ENCODE measurements at regions not wholly inside any gene's neighbourhood (a gene's known extent, or its start where the extent isn't known, plus 50 kb on each side); places are given as distances from the start of the nearest gene placed in this dataset.

DNA sequence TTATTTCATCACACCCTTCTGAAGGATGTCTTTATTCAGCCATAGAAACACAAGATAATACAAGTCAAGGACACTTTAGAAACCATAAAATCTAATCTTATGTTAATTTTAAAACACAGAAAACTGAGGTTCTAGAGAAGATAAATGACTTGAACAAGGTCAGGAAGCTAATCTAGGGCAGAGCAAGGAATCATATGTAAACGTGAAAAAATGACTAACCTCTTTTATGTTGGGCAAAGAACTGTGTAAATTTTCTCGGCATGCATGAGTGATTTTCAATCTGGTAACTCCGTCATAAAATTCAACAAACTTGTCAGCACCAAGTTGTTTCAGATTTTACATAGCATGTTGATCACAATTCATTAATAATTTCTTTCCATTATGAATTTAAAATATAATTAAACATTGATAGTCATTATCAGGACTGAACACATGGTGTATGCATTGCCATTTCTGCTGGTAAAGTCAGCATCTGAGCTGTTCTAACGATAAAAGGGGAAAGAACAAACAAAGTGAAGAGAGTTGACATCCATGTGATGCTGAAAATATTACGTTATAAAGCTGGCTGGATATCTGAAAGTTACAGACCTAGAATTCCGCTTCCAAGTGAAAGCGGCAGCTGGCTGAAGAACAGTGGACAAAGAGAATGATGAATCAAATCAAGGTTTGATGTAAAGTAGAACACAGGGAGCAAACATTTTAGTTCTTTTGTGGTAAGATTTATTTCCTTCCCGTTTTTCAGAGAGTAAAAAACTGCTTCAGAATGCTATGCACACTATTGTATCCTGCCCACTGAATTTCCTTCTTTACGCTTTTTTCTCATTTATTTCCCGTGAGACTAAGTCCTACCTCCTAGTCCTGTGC lies 1037.4 kb upstream of the TMPRSS15 start:
- H2AFZ ChIP-seq (ENCODE audit: low read depth, low read length) = no peak overlapping the region
- no peak overlapping the region for H3K4me3 ChIP-seq (replicated peaks in 1 of 3; ENCODE audit: insufficient read depth in 1 of 3, low read depth in 1 of 3, low read length in 3 of 3)
- H3K79me2 ChIP-seq (ENCODE audit: control insufficient read depth, insufficient read depth, low read length) = no peaks in the 10 kb centered on the region
- intact Hi-C loops (cut with micrococcal nuclease) = no loop called here
- no peak for DNase-seq (ENCODE audit: low read depth, low spot score)
- no peak overlapping the region for H3K4me2 ChIP-seq (ENCODE audit: insufficient read depth, low read length)
- BruUV-seq (replicated peaks) = no TSS peak
- no peaks in the 10 kb centered on the region for H3K27me3 ChIP-seq (ENCODE audit: control insufficient read depth in 2 of 2, insufficient read depth in 2 of 2, low read length in 2 of 2)
- POLR2A ChIA-PET = no interaction called here
- no peaks in the 10 kb centered on the region for H3K9me1 ChIP-seq (replicated peaks; ENCODE audit: control insufficient read depth, extremely low read depth, insufficient read depth, low read length)
- no peak for FAIRE-seq
- H3K27ac ChIP-seq (ENCODE audit: insufficient read depth, low read depth, low read length) = no peak overlapping the region
- no peaks in the 10 kb centered on the region for H3K4me1 ChIP-seq (ENCODE audit: control insufficient read depth, extremely low read depth, insufficient read depth, low read length)
- CTCF ChIA-PET = no interaction called here
- H4K20me1 ChIP-seq (replicated peaks; ENCODE audit: control insufficient read depth, extremely low read depth, insufficient read depth, low read length) = no peaks in the 10 kb centered on the region
- H3K9ac ChIP-seq (replicated peaks; ENCODE audit: extremely low read depth, insufficient read depth, low read length) = no peak overlapping the region
- dilution Hi-C loops (cut with MboI; ENCODE audit: extremely low pct_ligation_motif_present, low sequenced_read_pairs) = no loop called here
- no peak for TF ChIP-seq JUN (IDR thresholded peaks at IDR 0.05; ENCODE audit: borderline replicate concordance, insufficient read depth, insufficient read length, low read depth)
- TF ChIP-seq EZH2 (IDR thresholded peaks at IDR 0.05; ENCODE audit: borderline replicate concordance, low read depth, low read length, severe bottlenecking) = no peak
- TF ChIP-seq, protein P1, sequence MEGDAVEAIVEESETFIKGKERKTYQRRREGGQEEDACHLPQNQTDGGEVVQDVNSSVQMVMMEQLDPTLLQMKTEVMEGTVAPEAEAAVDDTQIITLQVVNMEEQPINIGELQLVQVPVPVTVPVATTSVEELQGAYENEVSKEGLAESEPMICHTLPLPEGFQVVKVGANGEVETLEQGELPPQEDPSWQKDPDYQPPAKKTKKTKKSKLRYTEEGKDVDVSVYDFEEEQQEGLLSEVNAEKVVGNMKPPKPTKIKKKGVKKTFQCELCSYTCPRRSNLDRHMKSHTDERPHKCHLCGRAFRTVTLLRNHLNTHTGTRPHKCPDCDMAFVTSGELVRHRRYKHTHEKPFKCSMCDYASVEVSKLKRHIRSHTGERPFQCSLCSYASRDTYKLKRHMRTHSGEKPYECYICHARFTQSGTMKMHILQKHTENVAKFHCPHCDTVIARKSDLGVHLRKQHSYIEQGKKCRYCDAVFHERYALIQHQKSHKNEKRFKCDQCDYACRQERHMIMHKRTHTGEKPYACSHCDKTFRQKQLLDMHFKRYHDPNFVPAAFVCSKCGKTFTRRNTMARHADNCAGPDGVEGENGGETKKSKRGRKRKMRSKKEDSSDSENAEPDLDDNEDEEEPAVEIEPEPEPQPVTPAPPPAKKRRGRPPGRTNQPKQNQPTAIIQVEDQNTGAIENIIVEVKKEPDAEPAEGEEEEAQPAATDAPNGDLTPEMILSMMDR (IDR thresholded peaks at IDR 0.05; ENCODE audit: extremely low read depth in 1 of 2, insufficient read depth in 1 of 2, low read depth in 1 of 2, low read length in 2 of 2) = no peak
- TF ChIP-seq MYC (IDR thresholded peaks at IDR 0.05; ENCODE audit: low read depth, low read length) = no peak
- no peak for TF ChIP-seq GATA2 (IDR thresholded peaks at IDR 0.05; ENCODE audit: insufficient read depth, insufficient read length, low read depth, low read length)
- TF ChIP-seq POLR2A (IDR thresholded peaks at IDR 0.05; ENCODE audit: low read depth, low read length) = no peak
- no peak for TF ChIP-seq POLR2AphosphoS5 (IDR thresholded peaks at IDR 0.05; ENCODE audit: insufficient read depth, low read depth, low read length)
- TF ChIP-seq, protein P2, sequence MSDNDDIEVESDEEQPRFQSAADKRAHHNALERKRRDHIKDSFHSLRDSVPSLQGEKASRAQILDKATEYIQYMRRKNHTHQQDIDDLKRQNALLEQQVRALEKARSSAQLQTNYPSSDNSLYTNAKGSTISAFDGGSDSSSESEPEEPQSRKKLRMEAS (IDR thresholded peaks at IDR 0.05; ENCODE audit: insufficient read depth, insufficient read length) = no peak
- TF ChIP-seq FOS (IDR thresholded peaks at IDR 0.05; ENCODE audit: borderline replicate concordance, insufficient read depth, low read length) = no peak
- H3K36me3 ChIP-seq (ENCODE audit: control insufficient read depth in 2 of 2, extremely low read depth in 1 of 2, insufficient read depth in 2 of 2, low read length in 2 of 2) = no peaks in the 10 kb centered on the region
- no peaks in the 10 kb centered on the region for H3K9me3 ChIP-seq (replicated peaks; ENCODE audit: control insufficient read depth, insufficient read depth, low read length)

All from endothelial cell of umbilical vein (primary cell).